Endothelial cell (in vitro differentiated cells): ENCODE measurements at regions not wholly inside any gene's neighbourhood (a gene's known extent, or its start where the extent isn't known, plus 50 kb on each side); places are given as distances from the start of the nearest gene placed in this dataset.

Experiments used
- DNase-seq: peaks from one replicate; pipeline ENCODE4 v3.0.0; 2021; ENCODE audit warnings: low spot score
- H3K27ac Mint-ChIP-seq: one replicate; pipeline ENCODE4 v1.8.0; 2021; ENCODE audit warnings: mixed read lengths, inconsistent platforms; ENCODE audit not compliant: unreplicated experiment
- H3K27me3 Mint-ChIP-seq: one replicate; pipeline ENCODE4 v1.8.0; 2021; ENCODE audit warnings: mild to moderate bottlenecking, moderate library complexity, mixed read lengths, inconsistent platforms; ENCODE audit not compliant: unreplicated experiment
- H3K36me3 Mint-ChIP-seq: one replicate; pipeline ENCODE4 v1.8.0; 2021; ENCODE audit warnings: mild to moderate bottlenecking, low read depth, mixed read lengths, inconsistent platforms; ENCODE audit not compliant: unreplicated experiment
- H3K4me1 Mint-ChIP-seq: one replicate; pipeline ENCODE4 v1.8.0; 2021; ENCODE audit warnings: mild to moderate bottlenecking, mixed read lengths, inconsistent platforms; ENCODE audit not compliant: unreplicated experiment
- H3K4me3 Mint-ChIP-seq: one replicate; pipeline ENCODE4 v1.8.0; 2021; ENCODE audit warnings: mild to moderate bottlenecking, mixed read lengths, inconsistent platforms; ENCODE audit not compliant: unreplicated experiment
- H3K9me3 Mint-ChIP-seq: one replicate; pipeline ENCODE4 v1.8.0; 2021; ENCODE audit warnings: mixed read lengths, inconsistent platforms; ENCODE audit not compliant: unreplicated experiment
- TF ChIP-seq, protein P1 (sequence below): fragments of 200-600 bp; sonication (generic); IDR thresholded peaks from one replicate; pipeline ENCODE4 v1.5.0; 2021; ENCODE audit warnings: antibody characterized with exemption; ENCODE audit not compliant: unreplicated experiment

DNA sequence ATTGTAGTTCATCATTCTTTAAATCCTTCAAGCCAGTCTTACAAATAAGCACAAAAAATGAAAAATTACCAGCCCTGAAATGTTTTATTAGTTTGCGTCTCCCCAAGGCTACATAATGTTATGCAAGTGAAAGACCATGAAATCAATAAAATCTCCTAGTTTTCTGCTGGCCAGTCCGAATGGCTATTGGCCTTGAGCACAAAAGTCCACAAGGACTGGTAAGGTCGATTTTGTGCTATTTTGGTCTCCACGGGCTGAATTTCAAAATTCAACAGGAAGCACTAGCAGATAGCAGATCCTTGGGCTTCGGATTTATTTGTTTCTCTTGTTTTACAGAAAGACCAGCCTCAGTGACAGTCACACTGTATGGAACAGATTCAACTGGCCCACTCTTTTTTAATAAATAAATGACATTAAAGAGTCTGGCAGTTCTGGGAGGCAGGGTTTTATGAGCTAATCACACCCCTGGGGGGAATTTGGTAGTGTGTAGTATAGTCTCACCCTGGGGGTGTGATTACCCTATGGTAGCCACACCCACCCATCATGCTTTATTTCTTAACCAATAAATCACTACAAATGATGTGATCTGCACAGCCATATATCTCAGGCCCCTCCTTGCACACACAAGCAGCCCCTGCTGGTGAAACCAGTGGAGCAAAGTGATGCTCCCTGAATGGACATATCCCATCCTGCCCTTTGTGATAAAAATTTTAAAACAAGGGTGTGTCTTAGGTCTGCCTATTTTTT, 51.1 kb upstream of the TMEM33 start:
- DNase-seq: no peak
- TF ChIP-seq, protein P1, sequence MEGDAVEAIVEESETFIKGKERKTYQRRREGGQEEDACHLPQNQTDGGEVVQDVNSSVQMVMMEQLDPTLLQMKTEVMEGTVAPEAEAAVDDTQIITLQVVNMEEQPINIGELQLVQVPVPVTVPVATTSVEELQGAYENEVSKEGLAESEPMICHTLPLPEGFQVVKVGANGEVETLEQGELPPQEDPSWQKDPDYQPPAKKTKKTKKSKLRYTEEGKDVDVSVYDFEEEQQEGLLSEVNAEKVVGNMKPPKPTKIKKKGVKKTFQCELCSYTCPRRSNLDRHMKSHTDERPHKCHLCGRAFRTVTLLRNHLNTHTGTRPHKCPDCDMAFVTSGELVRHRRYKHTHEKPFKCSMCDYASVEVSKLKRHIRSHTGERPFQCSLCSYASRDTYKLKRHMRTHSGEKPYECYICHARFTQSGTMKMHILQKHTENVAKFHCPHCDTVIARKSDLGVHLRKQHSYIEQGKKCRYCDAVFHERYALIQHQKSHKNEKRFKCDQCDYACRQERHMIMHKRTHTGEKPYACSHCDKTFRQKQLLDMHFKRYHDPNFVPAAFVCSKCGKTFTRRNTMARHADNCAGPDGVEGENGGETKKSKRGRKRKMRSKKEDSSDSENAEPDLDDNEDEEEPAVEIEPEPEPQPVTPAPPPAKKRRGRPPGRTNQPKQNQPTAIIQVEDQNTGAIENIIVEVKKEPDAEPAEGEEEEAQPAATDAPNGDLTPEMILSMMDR: no peak
- H3K36me3 Mint-ChIP-seq: peaks cover 4% of the 10 kb centered on the region
- H3K4me1 Mint-ChIP-seq: peaks cover 13% of the 10 kb centered on the region
- no peak overlapping the region for H3K27ac Mint-ChIP-seq
- H3K9me3 Mint-ChIP-seq: no peaks in the 10 kb centered on the region
- no peak overlapping the region for H3K4me3 Mint-ChIP-seq
- peaks cover 9% of the 10 kb centered on the region for H3K27me3 Mint-ChIP-seq

DNA sequence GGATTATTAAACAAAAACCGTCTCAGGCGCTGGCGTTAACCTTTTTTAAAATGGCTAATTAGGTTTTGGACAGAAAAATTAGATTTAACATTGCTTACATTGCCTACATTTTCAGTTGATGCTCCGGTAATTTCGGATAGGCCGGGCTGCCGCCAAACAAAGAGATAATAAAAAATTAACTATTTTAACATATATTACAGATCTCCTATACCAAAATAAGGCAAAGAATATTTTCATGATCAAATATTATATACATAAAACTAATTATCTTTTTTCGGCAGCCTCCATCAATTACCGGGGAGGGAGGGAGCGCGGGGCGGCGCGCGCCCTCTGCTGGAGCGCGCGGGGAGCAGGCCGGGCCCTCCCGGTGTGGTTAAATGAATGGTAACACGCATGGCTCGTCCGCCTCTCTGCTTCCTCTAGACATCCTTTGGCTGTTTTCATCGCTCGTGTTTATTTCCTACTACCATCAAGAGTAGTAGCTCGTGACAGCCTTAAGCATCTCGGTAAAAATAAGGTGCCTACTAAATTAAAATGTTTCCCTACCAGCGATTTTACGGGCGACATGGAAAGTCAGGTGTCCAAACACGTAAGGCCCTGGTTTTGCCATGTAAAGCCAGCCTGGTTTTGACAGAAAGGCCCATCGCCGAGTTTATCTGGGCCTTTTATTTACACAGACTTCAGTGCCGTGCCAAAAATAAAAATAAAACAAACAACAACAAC, 52.4 kb upstream of the TMEM33 start:
- no peaks in the 10 kb centered on the region for H3K9me3 Mint-ChIP-seq
- H3K4me1 Mint-ChIP-seq: peaks cover 20% of the 10 kb centered on the region
- H3K27ac Mint-ChIP-seq: no peak overlapping the region
- H3K36me3 Mint-ChIP-seq: peaks cover 4% of the 10 kb centered on the region
- DNase-seq: peak; percentile 70
- peaks cover 17% of the 10 kb centered on the region for H3K27me3 Mint-ChIP-seq
- TF ChIP-seq, protein P1: peak; percentile 72
- no peak overlapping the region for H3K4me3 Mint-ChIP-seq

DNA sequence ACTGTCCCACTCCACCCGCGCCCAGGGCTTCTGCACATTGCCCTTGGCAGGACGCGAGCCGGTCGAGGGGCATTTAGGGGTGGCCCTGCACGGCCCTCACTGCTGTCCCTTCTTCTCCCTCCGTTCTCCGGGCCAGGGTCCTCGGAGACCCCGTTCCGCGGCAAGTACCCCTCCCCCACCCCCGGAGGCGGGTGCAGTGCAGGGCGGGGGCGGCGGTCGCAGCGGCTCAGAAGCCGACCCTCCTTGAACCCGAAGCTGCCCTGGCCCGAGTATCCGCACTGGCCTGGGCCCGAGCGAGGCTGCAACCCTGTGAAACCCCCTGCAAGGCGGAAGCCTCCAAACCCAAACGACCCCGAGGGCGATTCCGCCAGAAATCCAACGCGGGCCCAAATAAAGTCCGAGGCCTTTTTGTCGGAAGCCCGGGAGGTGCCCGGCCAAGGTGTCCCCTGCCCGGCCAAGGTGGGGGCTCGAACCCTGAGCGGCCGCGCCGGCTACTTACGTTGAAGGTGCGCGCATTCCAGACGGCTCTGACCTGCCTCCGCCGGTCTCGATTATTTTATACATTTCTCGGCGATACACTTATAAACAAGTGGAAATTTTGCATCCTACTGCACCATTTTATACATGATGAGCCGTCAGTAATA, 53.1 kb upstream of the TMEM33 start:
- peaks cover 23% of the 10 kb centered on the region for H3K27me3 Mint-ChIP-seq
- TF ChIP-seq, protein P1: no peak
- DNase-seq: no peak
- H3K9me3 Mint-ChIP-seq: no peaks in the 10 kb centered on the region
- peaks cover 20% of the 10 kb centered on the region for H3K4me1 Mint-ChIP-seq
- H3K27ac Mint-ChIP-seq: no peak overlapping the region
- H3K4me3 Mint-ChIP-seq: no peak overlapping the region
- peaks cover 4% of the 10 kb centered on the region for H3K36me3 Mint-ChIP-seq

DNA sequence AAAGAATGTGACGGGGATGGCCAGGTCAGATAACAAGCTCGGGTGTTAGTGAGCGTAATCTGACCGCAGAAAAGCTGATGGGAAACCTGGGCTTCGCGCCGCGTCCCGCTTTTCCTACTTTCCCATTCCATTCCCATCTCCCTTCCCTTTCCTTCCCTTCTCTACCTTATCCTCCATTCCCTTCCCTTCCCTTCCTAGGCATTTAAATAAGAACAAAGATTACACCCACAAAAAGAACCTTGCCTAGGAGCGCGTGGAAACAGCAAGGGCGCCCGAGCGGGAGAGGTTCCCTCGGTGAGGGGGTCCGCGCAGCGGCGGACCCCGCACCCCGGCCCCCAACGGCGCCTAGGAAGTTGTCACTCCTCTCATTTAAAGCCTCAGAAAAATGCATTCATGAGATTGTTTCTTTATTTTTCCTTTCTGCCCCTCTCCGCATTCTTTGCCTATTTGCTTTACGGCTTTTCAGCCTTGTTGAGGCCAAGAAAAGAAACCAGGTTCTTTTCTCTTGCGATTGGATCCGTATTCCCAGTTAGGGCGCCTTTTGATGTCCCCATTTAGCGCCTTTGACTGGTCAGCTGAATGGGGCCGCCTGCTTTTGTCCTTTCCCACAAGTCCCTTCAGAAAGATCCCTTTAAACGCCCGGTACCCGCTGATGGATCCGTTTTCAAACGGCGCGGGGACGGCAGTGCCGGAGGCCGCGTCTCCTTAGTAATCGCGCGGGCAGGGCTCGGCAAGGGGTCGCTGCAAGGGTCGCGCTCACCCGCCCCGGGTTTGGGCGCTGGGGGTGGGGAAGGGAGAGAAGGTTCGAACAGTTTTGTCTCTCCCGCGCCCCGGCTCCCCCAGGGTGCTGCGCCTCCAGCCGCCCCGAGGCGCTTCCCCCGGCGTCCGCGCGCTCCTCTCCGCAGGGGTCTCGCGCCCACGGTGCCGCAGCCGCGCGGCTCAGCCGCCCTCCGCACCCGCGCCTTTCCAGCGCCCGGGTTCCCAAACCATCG, 54.1 kb upstream of the TMEM33 start:
- DNase-seq: peak; percentile 15
- Mint-ChIP-seq H3K4me3 (peak overlapping the region; percentile 80), H3K36me3 (peaks cover 4% of the 10 kb centered on the region), H3K4me1 (peaks cover 20% of the 10 kb centered on the region), H3K27ac (no peak overlapping the region), H3K9me3 (no peaks in the 10 kb centered on the region), H3K27me3 (peaks cover 27% of the 10 kb centered on the region)
- TF ChIP-seq, protein P1: no peak
